Trophoblast cell (in vitro differentiated cells and primary cell): ENCODE measurements at regions not wholly inside any gene's neighbourhood (a gene's known extent, or its start where the extent isn't known, plus 50 kb on each side); places are given as distances from the start of the nearest gene placed in this dataset.

Source experiments
- DNase-seq, 2 donors: peaks; one replicate each; pipeline ENCODE4 v3.0.0-alpha.2; 2016
- H2AFZ ChIP-seq: 2 replicates; pipeline ENCODE4 v1.6.1; 2013; ENCODE audit warnings: low read length, moderate library complexity, mild to moderate bottlenecking; ENCODE audit not compliant: insufficient read depth, poor library complexity
- H2AK5ac ChIP-seq: 2 replicates; pipeline ENCODE4 v1.6.1; 2013; ENCODE audit warnings: mild to moderate bottlenecking, low read length
- H2BK120ac ChIP-seq: 2 replicates; pipeline ENCODE4 v1.6.1; 2013; ENCODE audit warnings: low read length, mild to moderate bottlenecking, moderate library complexity; ENCODE audit not compliant: insufficient read depth, poor library complexity
- H2BK12ac ChIP-seq: 2 replicates; pipeline ENCODE4 v1.6.1; 2013; ENCODE audit warnings: mild to moderate bottlenecking, low read length, moderate library complexity
- H2BK5ac ChIP-seq: 2 replicates; pipeline ENCODE4 v1.6.1; 2013; ENCODE audit warnings: low read length, low read depth, moderate library complexity, mild to moderate bottlenecking; ENCODE audit not compliant: poor library complexity
- H3K14ac ChIP-seq: 2 replicates; pipeline ENCODE4 v1.6.1; 2013; ENCODE audit warnings: mild to moderate bottlenecking, low read length
- H3K18ac ChIP-seq: 2 replicates; pipeline ENCODE4 v1.6.1; 2013; ENCODE audit warnings: mild to moderate bottlenecking, low read length
- H3K23ac ChIP-seq: 2 replicates; pipeline ENCODE4 v1.6.1; 2013; ENCODE audit warnings: low read length
- H3K27ac ChIP-seq: 2 replicates; pipeline ENCODE4 v1.5.1; 2013; ENCODE audit warnings: low read depth, mild to moderate bottlenecking, inconsistent platforms, low read length, moderate library complexity
- H3K27me3 ChIP-seq: 2 replicates; pipeline ENCODE4 v1.6.1; 2013; ENCODE audit warnings: inconsistent platforms, mild to moderate bottlenecking, low read length, moderate library complexity; ENCODE audit not compliant: insufficient read depth
- H3K36me3 ChIP-seq, 2 experiments: 1 replicate in 1 of 2; 2 replicates in 1 of 2; pipeline ENCODE4 v1.6.1; 2013; ENCODE audit warnings: low read length in 2 of 2, mild to moderate bottlenecking in 2 of 2, moderate library complexity in 1 of 2; ENCODE audit not compliant: insufficient read depth in 2 of 2, control insufficient read depth in 1 of 2
- H3K4ac ChIP-seq: 2 replicates; pipeline ENCODE4 v1.6.1; 2013; ENCODE audit warnings: low read depth, mild to moderate bottlenecking, low read length, moderate library complexity
- H3K4me1 ChIP-seq, 2 experiments: 1 replicate in 1 of 2; 2 replicates in 1 of 2; pipeline ENCODE4 v1.6.1; 2013; ENCODE audit warnings: low read length in 2 of 2, mild to moderate bottlenecking in 2 of 2, moderate library complexity in 1 of 2; ENCODE audit not compliant: insufficient read depth in 2 of 2, control insufficient read depth in 1 of 2
- H3K4me2 ChIP-seq: 2 replicates; pipeline ENCODE4 v1.6.1; 2013; ENCODE audit warnings: inconsistent platforms, mild to moderate bottlenecking, low read length, moderate library complexity
- H3K4me3 ChIP-seq: 2 replicates; pipeline ENCODE4 v1.5.1; 2013; ENCODE audit warnings: mild to moderate bottlenecking, low read depth, low read length, inconsistent platforms
- H3K79me1 ChIP-seq: one replicate; pipeline ENCODE4 v1.6.1; 2013; ENCODE audit warnings: low read length
- H3K79me2 ChIP-seq: 2 replicates; pipeline ENCODE4 v1.6.1; 2013; ENCODE audit warnings: low read length, mild to moderate bottlenecking; ENCODE audit not compliant: control insufficient read depth, insufficient read depth, poor library complexity
- H3K9ac ChIP-seq: 2 replicates; pipeline ENCODE4 v1.6.1; 2013; ENCODE audit warnings: mild to moderate bottlenecking, low read length
- H3K9me3 ChIP-seq: 2 replicates; pipeline ENCODE4 v1.6.1; 2013; ENCODE audit warnings: low read depth, mild to moderate bottlenecking, control low read depth, inconsistent platforms, low read length; ENCODE audit not compliant: insufficient read depth
- H4K12ac ChIP-seq: 2 replicates; pipeline ENCODE4 v1.6.1; 2013; ENCODE audit warnings: low read depth, mild to moderate bottlenecking, low read length, moderate library complexity
- H4K8ac ChIP-seq: 2 replicates; pipeline ENCODE4 v1.6.1; 2013; ENCODE audit warnings: low read depth, mild to moderate bottlenecking, low read length, moderate library complexity
- H4K91ac ChIP-seq: one replicate; pipeline ENCODE4 v1.6.1; 2013; ENCODE audit warnings: low read depth, mild to moderate bottlenecking, low read length, moderate library complexity
- WGBS: extraction: QIAGEN DNeasy Blood & Tissue Kit; methylation state at CpG from one replicate; pipeline ENCODE4 v1.1.7; 2013; ENCODE audit warnings: missing lambda C conversion rate; ENCODE audit not compliant: insufficient read length, insufficient coverage; ENCODE audit errors: extremely low coverage; 5-methylcytosine and 5-hydroxymethylcytosine counted together

GRCh38 chr2:147037048-147037447 is 807.8 kb upstream of the ACVR2A start:
- no peak overlapping the region for H2AK5ac ChIP-seq
- H3K14ac ChIP-seq: no peak overlapping the region
- no peak overlapping the region for H4K8ac ChIP-seq
- no peaks in the 10 kb centered on the region for H3K4me1 ChIP-seq
- no peaks in the 10 kb centered on the region for H3K79me1 ChIP-seq
- H4K12ac ChIP-seq: no peak overlapping the region
- no peak overlapping the region for H2BK5ac ChIP-seq
- no peak overlapping the region for H3K4me3 ChIP-seq
- no peak overlapping the region for H3K23ac ChIP-seq
- H3K18ac ChIP-seq: no peak overlapping the region
- no peaks in the 10 kb centered on the region for H3K9me3 ChIP-seq
- no peaks in the 10 kb centered on the region for H3K27me3 ChIP-seq
- no peaks in the 10 kb centered on the region for H3K36me3 ChIP-seq
- no peak for DNase-seq
- H3K27ac ChIP-seq: no peak overlapping the region
- no peak overlapping the region for H3K9ac ChIP-seq
- H2BK12ac ChIP-seq: no peak overlapping the region
- H2BK120ac ChIP-seq: no peak overlapping the region
- no peak overlapping the region for H3K4ac ChIP-seq
- no peak overlapping the region for H4K91ac ChIP-seq
- H2AFZ ChIP-seq: no peak overlapping the region
- H3K4me2 ChIP-seq: no peak overlapping the region
- WGBS: no CpG with 5 or more reads among the region's 3 CpGs
- H3K79me2 ChIP-seq: no peaks in the 10 kb centered on the region

DNA sequence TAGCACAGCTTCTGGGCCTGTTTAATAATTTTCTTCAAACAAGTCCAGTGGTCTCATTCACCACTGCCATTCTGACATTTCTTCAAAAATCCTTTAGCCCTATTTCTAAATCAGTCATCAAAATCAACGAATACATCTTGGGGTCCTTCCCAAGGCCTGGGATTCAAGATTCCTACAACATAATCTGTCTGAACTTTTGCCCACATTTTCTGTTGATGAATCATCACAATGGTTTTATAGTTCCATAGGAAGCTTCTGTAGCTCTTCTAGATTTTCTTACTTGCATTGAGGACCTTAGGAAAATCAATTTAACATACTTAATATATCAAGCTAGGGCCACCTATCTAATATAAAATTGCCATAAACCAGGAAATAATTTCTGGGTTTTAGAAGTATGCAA is 811.8 kb upstream of the ACVR2A start:
- Histone ChIP-seq H3K9ac (no peak overlapping the region), H4K8ac (no peak overlapping the region), H4K12ac (no peak overlapping the region), H3K27ac (no peak overlapping the region), H3K4me1 (no peaks in the 10 kb centered on the region), H3K23ac (no peak overlapping the region), H3K79me1 (no peaks in the 10 kb centered on the region), H2AK5ac (no peak overlapping the region), H3K18ac (no peak overlapping the region), H2BK12ac (no peak overlapping the region), H2AFZ (no peak overlapping the region), H2BK120ac (no peak overlapping the region), H3K27me3 (no peaks in the 10 kb centered on the region), H3K9me3 (no peaks in the 10 kb centered on the region), H3K14ac (no peak overlapping the region), H3K4me2 (no peak overlapping the region), H4K91ac (no peak overlapping the region), H2BK5ac (no peak overlapping the region), H3K36me3 (no peaks in the 10 kb centered on the region), H3K4ac (no peak overlapping the region), H3K4me3 (no peak overlapping the region), H3K79me2 (no peaks in the 10 kb centered on the region)
- WGBS: no CpG with 5 or more reads among the region's 1 CpG
- no peak for DNase-seq

DNA sequence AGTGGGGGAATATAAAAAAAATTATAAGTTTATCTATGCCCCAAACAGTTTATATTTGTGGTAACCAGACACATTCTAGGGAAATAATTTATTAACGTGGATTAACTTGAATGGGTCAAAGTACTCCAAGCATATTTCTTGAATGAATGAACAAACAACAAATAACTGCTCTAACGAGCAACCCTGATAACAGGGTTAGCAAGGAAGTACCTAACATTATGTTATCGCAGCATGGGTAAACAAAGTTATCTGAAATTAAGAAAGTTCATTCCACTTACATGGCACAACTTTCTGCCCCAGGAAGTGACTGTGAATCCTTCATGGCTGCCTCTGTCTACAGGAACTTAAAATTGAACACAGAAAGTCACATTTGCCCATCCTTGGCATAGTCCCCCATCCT is 812.9 kb upstream of the ACVR2A start:
- Histone ChIP-seq H3K9ac (no peak overlapping the region), H2BK120ac (no peak overlapping the region), H3K79me1 (no peaks in the 10 kb centered on the region), H3K14ac (no peak overlapping the region), H3K4me3 (no peak overlapping the region), H3K23ac (no peak overlapping the region), H3K4me1 (no peaks in the 10 kb centered on the region), H3K4ac (no peak overlapping the region), H2AK5ac (no peak overlapping the region), H2AFZ (no peak overlapping the region), H3K9me3 (no peaks in the 10 kb centered on the region), H3K27ac (no peak overlapping the region), H4K8ac (no peak overlapping the region), H3K27me3 (no peaks in the 10 kb centered on the region), H3K36me3 (no peaks in the 10 kb centered on the region), H4K91ac (no peak overlapping the region), H2BK12ac (no peak overlapping the region), H3K79me2 (no peaks in the 10 kb centered on the region), H3K18ac (no peak overlapping the region), H4K12ac (no peak overlapping the region), H3K4me2 (no peak overlapping the region), H2BK5ac (no peak overlapping the region)
- DNase-seq: no peak
- WGBS: no CpG with 5 or more reads among the region's 3 CpGs

GRCh38 chr2:147030966-147031720 is 813.7 kb upstream of the ACVR2A start:
- Histone ChIP-seq H4K91ac (no peak overlapping the region), H3K9ac (no peak overlapping the region), H3K79me2 (no peaks in the 10 kb centered on the region), H3K4me2 (no peak overlapping the region), H3K23ac (no peak overlapping the region), H3K36me3 (no peaks in the 10 kb centered on the region), H3K4me1 (no peaks in the 10 kb centered on the region), H4K8ac (no peak overlapping the region), H3K14ac (no peak overlapping the region), H3K79me1 (no peaks in the 10 kb centered on the region), H3K9me3 (no peaks in the 10 kb centered on the region), H2BK5ac (no peak overlapping the region), H3K27me3 (no peaks in the 10 kb centered on the region), H3K27ac (no peak overlapping the region), H2BK120ac (no peak overlapping the region), H3K18ac (no peak overlapping the region), H4K12ac (no peak overlapping the region), H2BK12ac (no peak overlapping the region), H2AFZ (no peak overlapping the region), H3K4ac (no peak overlapping the region), H2AK5ac (no peak overlapping the region), H3K4me3 (no peak overlapping the region)
- no peak for DNase-seq
- no CpG with 5 or more reads among the region's 6 CpGs for WGBS
